ENCODE measurements at regions not wholly inside any gene's neighbourhood (a gene's known extent, or its start where the extent isn't known, plus 50 kb on each side); places are given as distances from the start of the nearest gene placed in this dataset.
"Not testable (repeated sequence)": the region's sequence is repeated elsewhere in the genome, so short reads cannot be mapped to it uniquely, and the experiment has no call there.

GRCh38 chr13:74718232-74718842 is 584.1 kb upstream of the KLF12 start:
- not testable (repeated sequence) for TF ChIP-seq POLR2A (IDR thresholded peaks at IDR 0.05); CTCF (IDR thresholded peaks at IDR 0.05 in 4 of 5, conservative IDR thresholded peaks at IDR 0.05 in 1 of 5)

Measured in gastrocnemius medialis (tissue), 4 donors.